Kidney epithelial cell (primary cell): ENCODE measurements at regions not wholly inside any gene's neighbourhood (a gene's known extent, or its start where the extent isn't known, plus 50 kb on each side); places are given as distances from the start of the nearest gene placed in this dataset.

Source experiments
- DNase-seq: peaks from one replicate; pipeline ENCODE4 v3.0.0-alpha.2; 2010; ENCODE audit warnings: low read depth
- H3K27me3 ChIP-seq: 2 replicates; pipeline ENCODE4 v1.6.0; 2011; ENCODE audit warnings: low read length; ENCODE audit not compliant: control insufficient read depth, insufficient read depth
- H3K36me3 ChIP-seq: 2 replicates; pipeline ENCODE4 v1.5.1; 2011; ENCODE audit warnings: low read length; ENCODE audit not compliant: control insufficient read depth, insufficient read depth
- H3K4me3 ChIP-seq: 2 replicates; pipeline ENCODE4 v1.5.1; 2011; ENCODE audit warnings: low read depth, mild to moderate bottlenecking, control low read depth, low read length
- CTCF ChIP-seq: IDR thresholded peaks from 2 replicates; pipeline ENCODE4 v1.5.1; 2011; ENCODE audit warnings: mild to moderate bottlenecking, moderate library complexity, low read length, control low read depth, inconsistent platforms; ENCODE audit not compliant: insufficient read depth, poor library complexity, severe bottlenecking

- H3K4me3 ChIP-seq = no peak overlapping the region
- no peaks in the 10 kb centered on the region for H3K27me3 ChIP-seq
- no peak for DNase-seq
- no peaks in the 10 kb centered on the region for H3K36me3 ChIP-seq
- TF ChIP-seq CTCF = no peak
Measured at GRCh38 chr1:81410351-81410750, 390.4 kb upstream of the ADGRL2 start.

- TF ChIP-seq CTCF = no peak
- H3K27me3 ChIP-seq = no peaks in the 10 kb centered on the region
Measured at GRCh38 chr1:81409780-81410274, 390.9 kb upstream of the ADGRL2 start.

GRCh38 chr1:81409262-81409661, 391.5 kb upstream of the ADGRL2 start:
- no peaks in the 10 kb centered on the region for H3K27me3 ChIP-seq
- H3K4me3 ChIP-seq = no peak overlapping the region
- no peak for DNase-seq
- H3K36me3 ChIP-seq = no peaks in the 10 kb centered on the region
- no peak for TF ChIP-seq CTCF

More at GRCh38 chr1:81409780-81410274, 390.9 kb upstream of the ADGRL2 start:
- DNase-seq = no peak
- Histone ChIP-seq H3K4me3 (no peak overlapping the region), H3K36me3 (no peaks in the 10 kb centered on the region)

- TF ChIP-seq CTCF = no peak
Measured at GRCh38 chr1:81408419-81408818, 392.3 kb upstream of the ADGRL2 start.

GRCh38 chr1:81407000-81407821, 393.5 kb upstream of the ADGRL2 start:
- H3K36me3 ChIP-seq = no peaks in the 10 kb centered on the region
- H3K4me3 ChIP-seq = no peak overlapping the region
- TF ChIP-seq CTCF = no peak
- no peak for DNase-seq
- no peaks in the 10 kb centered on the region for H3K27me3 ChIP-seq

More at GRCh38 chr1:81408419-81408818, 392.3 kb upstream of the ADGRL2 start:
- no peaks in the 10 kb centered on the region for H3K27me3 ChIP-seq
- DNase-seq = no peak
- no peak overlapping the region for H3K4me3 ChIP-seq
- H3K36me3 ChIP-seq = no peaks in the 10 kb centered on the region
